Natural killer cell (primary cell): ENCODE measurements at regions not wholly inside any gene's neighbourhood (a gene's known extent, or its start where the extent isn't known, plus 50 kb on each side); places are given as distances from the start of the nearest gene placed in this dataset.
A peak's percentile ranks its signal among the peaks of the same experiment; 100 is the strongest.

Experiments
- ATAC-seq, 3 donors: fragments of 150-1000 bp in 2 of 3; fragments of 200-7000 bp in 1 of 3; cut with Tn5 transposase; 1 replicate in 1 of 3; 2 replicates in 2 of 3; pipeline ENCODE4 v1.10.0; 2021; ENCODE audit warnings: mild to moderate bottlenecking in 2 of 3, moderate library complexity in 2 of 3
- DNase-seq, 2 donors: peaks; one replicate each; pipeline versions ENCODE4 v3.0.0 to v3.0.0-alpha.2; 2013 to 2021; ENCODE audit warnings: mixed read lengths in 1 of 2
- H3K27ac ChIP-seq: one replicate; pipeline ENCODE4 v1.5.1; 2013; ENCODE audit warnings: mild to moderate bottlenecking, low read length
- H3K27me3 ChIP-seq: one replicate; pipeline ENCODE4 v1.6.1; 2013; ENCODE audit warnings: low read length; ENCODE audit not compliant: control insufficient read depth, insufficient read depth
- H3K36me3 ChIP-seq: one replicate; pipeline ENCODE4 v1.6.1; 2013; ENCODE audit warnings: low read length; ENCODE audit not compliant: control insufficient read depth, insufficient read depth
- H3K4me1 ChIP-seq: one replicate; pipeline ENCODE4 v1.6.1; 2013; ENCODE audit warnings: low read length; ENCODE audit not compliant: control insufficient read depth, insufficient read depth
- H3K4me3 ChIP-seq: one replicate; pipeline ENCODE4 v1.5.1; 2013; ENCODE audit warnings: low read length
- H3K9me3 ChIP-seq: one replicate; pipeline ENCODE4 v1.6.1; 2013; ENCODE audit warnings: low read length; ENCODE audit not compliant: control insufficient read depth, insufficient read depth
- H3K27ac Mint-ChIP-seq, 2 donors: one replicate each; pipeline ENCODE4 v1.8.0; 2022; ENCODE audit warnings: mild to moderate bottlenecking in 2 of 2, mixed read lengths in 2 of 2, moderate library complexity in 1 of 2
- H3K27me3 Mint-ChIP-seq, 2 donors: one replicate each; pipeline ENCODE4 v1.8.0; 2022; ENCODE audit warnings: low read depth in 2 of 2, mixed read lengths in 2 of 2
- H3K36me3 Mint-ChIP-seq: one replicate; pipeline ENCODE4 v1.8.0; 2022; ENCODE audit warnings: mixed read lengths
- H3K4me1 Mint-ChIP-seq, 2 donors: one replicate each; pipeline ENCODE4 v1.8.0; 2022; ENCODE audit warnings: mixed read lengths in 2 of 2
- H3K4me3 Mint-ChIP-seq: one replicate; pipeline ENCODE4 v1.8.0; 2022; ENCODE audit warnings: mild to moderate bottlenecking, moderate library complexity, mixed read lengths
- H3K9me3 Mint-ChIP-seq, 2 donors: one replicate each; pipeline ENCODE4 v1.8.0; 2022; ENCODE audit warnings: mixed read lengths in 2 of 2
- CTCF ChIP-seq: fragments of 200-600 bp; IDR thresholded peaks from one replicate; pipeline ENCODE4 v1.8.0; 2022; ENCODE audit warnings: antibody characterized with exemption
- WGBS: methylation state at CpG from one replicate; pipeline ENCODE4 v1.1.7; 2013; ENCODE audit warnings: missing lambda C conversion rate; ENCODE audit not compliant: insufficient coverage; 5-methylcytosine and 5-hydroxymethylcytosine counted together
- intact Hi-C: fragments of 100-400 bp; cut with micrococcal nuclease; formaldehyde crosslinking; loops from one replicate; pipeline ENCODE4 v1.14.2; 2022

- no peak for DNase-seq
- Histone ChIP-seq H3K27me3 (no peaks in the 10 kb centered on the region), H3K36me3 (no peaks in the 10 kb centered on the region), H3K9me3 (no peaks in the 10 kb centered on the region), H3K4me1 (no peaks in the 10 kb centered on the region), H3K4me3 (no peak overlapping the region), H3K27ac (peak overlapping the region; percentile 64)
- Mint-ChIP-seq H3K27me3 (no peaks in the 10 kb centered on the region), H3K4me1 (no peaks in the 10 kb centered on the region), H3K4me3 (no peak overlapping the region), H3K36me3 (no peaks in the 10 kb centered on the region), H3K27ac (no peak overlapping the region), H3K9me3 (no peaks in the 10 kb centered on the region)
- no peak for ATAC-seq
- WGBS, result 94% methylated on average over 1 of the region's 2 CpGs
- intact Hi-C loops, result no loop called here
- no peak for TF ChIP-seq CTCF
Measured at GRCh38 chr5:122697191-122697590, 77.7 kb upstream of the SNX2 start.

- TF ChIP-seq CTCF, result no peak
- no peaks in the 10 kb centered on the region for H3K27me3 ChIP-seq
- H3K36me3 ChIP-seq, result no peaks in the 10 kb centered on the region
- H3K27ac ChIP-seq, result no peak overlapping the region
- no peaks in the 10 kb centered on the region for H3K9me3 Mint-ChIP-seq
- intact Hi-C loops, result no loop called here
- no peak overlapping the region for H3K27ac Mint-ChIP-seq
- H3K9me3 ChIP-seq, result no peaks in the 10 kb centered on the region
- no peaks in the 10 kb centered on the region for H3K36me3 Mint-ChIP-seq
- no peaks in the 10 kb centered on the region for H3K4me1 ChIP-seq
- no peaks in the 10 kb centered on the region for H3K27me3 Mint-ChIP-seq
- ATAC-seq (no peak), DNase-seq (no peak)
- H3K4me3 ChIP-seq, result no peak overlapping the region
- H3K4me3 Mint-ChIP-seq, result no peak overlapping the region
- no peaks in the 10 kb centered on the region for H3K4me1 Mint-ChIP-seq
- WGBS, result 95% methylated on average over 2 of the region's 2 CpGs
Measured at GRCh38 chr5:122699201-122699600, 75.7 kb upstream of the SNX2 start.

- H3K27ac ChIP-seq, result peak overlapping the region; percentile 89
- no peaks in the 10 kb centered on the region for H3K4me1 ChIP-seq
- 75% methylated on average over 6 of the region's 8 CpGs for WGBS
- ATAC-seq (peak in 1 of 3 donors; percentile 26), DNase-seq (no peak)
- H3K36me3 Mint-ChIP-seq, result no peaks in the 10 kb centered on the region
- no peak overlapping the region for H3K27ac Mint-ChIP-seq
- TF ChIP-seq CTCF, result no peak
- no peaks in the 10 kb centered on the region for H3K9me3 Mint-ChIP-seq
- H3K4me3 ChIP-seq, result no peak overlapping the region
- intact Hi-C loops, result no loop called here
- no peak overlapping the region for H3K4me3 Mint-ChIP-seq
- no peaks in the 10 kb centered on the region for H3K36me3 ChIP-seq
- H3K4me1 Mint-ChIP-seq, result no peaks in the 10 kb centered on the region
- no peaks in the 10 kb centered on the region for H3K27me3 ChIP-seq
- H3K9me3 ChIP-seq, result no peaks in the 10 kb centered on the region
- H3K27me3 Mint-ChIP-seq, result no peaks in the 10 kb centered on the region
Measured at GRCh38 chr5:122701640-122702523, 73.0 kb upstream of the SNX2 start.

GRCh38 chr5:122702524-122702875, 72.4 kb upstream of the SNX2 start:
- intact Hi-C loops, result no loop called here
- H3K4me3 ChIP-seq, result no peak overlapping the region
- DNase-seq (no peak), ATAC-seq (no peak)
- Mint-ChIP-seq H3K4me3 (no peak overlapping the region), H3K9me3 (no peaks in the 10 kb centered on the region), H3K27me3 (no peaks in the 10 kb centered on the region), H3K4me1 (no peaks in the 10 kb centered on the region), H3K36me3 (no peaks in the 10 kb centered on the region), H3K27ac (no peak overlapping the region)
- H3K27ac ChIP-seq, result peak overlapping the region; percentile 89
- no peaks in the 10 kb centered on the region for H3K9me3 ChIP-seq
- no peaks in the 10 kb centered on the region for H3K36me3 ChIP-seq
- H3K4me1 ChIP-seq, result no peaks in the 10 kb centered on the region
- TF ChIP-seq CTCF, result no peak
- 44% methylated on average over 2 of the region's 2 CpGs for WGBS
- H3K27me3 ChIP-seq, result no peaks in the 10 kb centered on the region
